Mucosa of stomach (tissue), 1 donor: ENCODE measurements at regions not wholly inside any gene's neighbourhood (a gene's known extent, or its start where the extent isn't known, plus 50 kb on each side); places are given as distances from the start of the nearest gene placed in this dataset.

Source experiments
- H3K27me3 ChIP-seq: one replicate; pipeline ENCODE4 v1.7.0; 2013; ENCODE audit warnings: mild to moderate bottlenecking, low read length; ENCODE audit not compliant: control insufficient read depth, insufficient read depth
- H3K36me3 ChIP-seq: one replicate; pipeline ENCODE4 v1.7.0; 2013; ENCODE audit warnings: low read length; ENCODE audit not compliant: control insufficient read depth, insufficient read depth
- H3K4me1 ChIP-seq: one replicate; pipeline ENCODE4 v1.7.0; 2013; ENCODE audit warnings: mild to moderate bottlenecking, low read length; ENCODE audit not compliant: control insufficient read depth, insufficient read depth
- H3K4me3 ChIP-seq: one replicate; pipeline ENCODE4 v1.7.0; 2013; ENCODE audit warnings: low read length
- H3K9ac ChIP-seq: one replicate; pipeline ENCODE4 v1.7.0; 2013; ENCODE audit warnings: mild to moderate bottlenecking, low read length, moderate library complexity
- H3K9me3 ChIP-seq: one replicate; pipeline ENCODE4 v1.7.0; 2013; ENCODE audit warnings: mild to moderate bottlenecking, low read length, moderate library complexity; ENCODE audit not compliant: control insufficient read depth
- donor health status: Pancreatic carcinoma.

DNA sequence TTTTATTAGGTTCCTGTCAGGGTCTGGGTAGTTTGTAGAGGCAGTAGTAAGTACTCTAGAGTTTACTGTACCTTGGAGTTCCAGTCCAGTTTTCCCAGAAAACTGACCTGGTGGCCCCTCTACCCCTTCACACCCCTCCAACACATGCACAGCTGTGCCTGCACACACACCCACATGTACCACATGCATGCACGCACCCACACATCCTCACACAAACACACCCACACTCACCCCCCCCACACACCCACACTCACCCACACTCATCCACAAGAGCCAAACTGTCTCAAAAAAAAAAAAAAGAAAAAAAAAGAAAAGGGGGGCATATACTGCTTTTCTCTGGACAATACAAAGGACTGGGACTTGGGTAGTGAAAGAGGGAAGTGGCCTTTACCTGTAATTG is 570.5 kb downstream of the QKI start:
- H3K27me3 ChIP-seq: no peaks in the 10 kb centered on the region
- H3K9me3 ChIP-seq: no peaks in the 10 kb centered on the region
- H3K4me3 ChIP-seq: no peak overlapping the region
- H3K36me3 ChIP-seq: no peaks in the 10 kb centered on the region
- H3K9ac ChIP-seq: no peak overlapping the region
- H3K4me1 ChIP-seq: no peaks in the 10 kb centered on the region

DNA sequence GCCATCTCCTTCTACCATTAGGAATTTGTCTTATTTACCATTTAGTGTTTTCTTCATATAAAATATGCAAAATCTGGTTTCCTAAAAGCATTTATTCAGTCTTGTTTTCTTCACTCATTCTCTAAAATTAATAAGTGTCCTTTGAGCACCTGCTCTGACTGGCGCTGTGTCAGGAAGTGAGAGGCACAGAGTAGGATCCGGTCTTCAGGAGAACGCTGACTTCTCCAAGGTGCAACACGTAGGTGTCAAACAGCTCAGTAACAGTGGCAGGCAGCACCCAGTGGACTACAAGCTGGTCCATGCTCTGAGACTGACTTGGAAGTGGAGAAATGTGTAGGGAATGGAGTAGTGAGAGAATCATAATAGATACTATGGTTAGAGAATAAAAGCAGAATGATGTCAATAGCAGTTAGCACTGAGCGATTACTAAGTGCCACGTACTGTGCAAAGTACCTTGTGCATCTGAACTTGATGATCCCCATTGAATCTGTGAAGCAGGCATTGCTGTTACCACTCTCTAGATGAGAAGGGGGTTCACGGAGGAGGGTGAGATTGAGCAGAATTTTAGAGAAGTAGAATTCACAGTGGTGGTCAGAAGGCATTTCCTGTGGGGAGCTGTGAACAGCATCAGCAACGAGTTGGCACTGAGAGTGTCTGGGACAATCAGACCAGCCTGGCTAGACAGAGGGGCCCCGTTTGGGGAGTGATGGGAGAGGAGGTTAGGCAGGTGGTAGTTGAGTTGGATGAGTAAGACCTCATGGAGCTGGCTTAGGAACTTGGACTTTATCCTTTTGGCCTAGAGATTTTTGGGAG is 569.8 kb downstream of the QKI start:
- Histone ChIP-seq H3K36me3 (no peaks in the 10 kb centered on the region), H3K9me3 (no peaks in the 10 kb centered on the region), H3K27me3 (no peaks in the 10 kb centered on the region), H3K4me3 (no peak overlapping the region), H3K9ac (no peak overlapping the region), H3K4me1 (no peaks in the 10 kb centered on the region)

- no peaks in the 10 kb centered on the region for H3K9me3 ChIP-seq
- H3K9ac ChIP-seq: no peak overlapping the region
- H3K4me3 ChIP-seq: no peak overlapping the region
- H3K36me3 ChIP-seq: no peaks in the 10 kb centered on the region
- no peaks in the 10 kb centered on the region for H3K27me3 ChIP-seq
- no peaks in the 10 kb centered on the region for H3K4me1 ChIP-seq
Measured at GRCh38 chr6:163983679-163984078, 569.2 kb downstream of the QKI start.

GRCh38 chr6:163974322-163974721 is 559.8 kb downstream of the QKI start:
- Histone ChIP-seq H3K9ac (no peak overlapping the region), H3K36me3 (no peaks in the 10 kb centered on the region), H3K27me3 (no peaks in the 10 kb centered on the region), H3K4me3 (no peak overlapping the region), H3K9me3 (no peaks in the 10 kb centered on the region), H3K4me1 (no peaks in the 10 kb centered on the region)

GRCh38 chr6:163971841-163972838 is 557.6 kb downstream of the QKI start:
- Histone ChIP-seq H3K36me3 (no peaks in the 10 kb centered on the region), H3K27me3 (no peaks in the 10 kb centered on the region), H3K4me3 (no peak overlapping the region), H3K9ac (no peak overlapping the region), H3K4me1 (no peaks in the 10 kb centered on the region), H3K9me3 (no peaks in the 10 kb centered on the region)

GRCh38 chr6:163970846-163971564 is 556.5 kb downstream of the QKI start:
- Histone ChIP-seq H3K4me3 (no peak overlapping the region), H3K36me3 (no peaks in the 10 kb centered on the region), H3K27me3 (no peaks in the 10 kb centered on the region), H3K4me1 (no peaks in the 10 kb centered on the region), H3K9me3 (no peaks in the 10 kb centered on the region), H3K9ac (no peak overlapping the region)

DNA sequence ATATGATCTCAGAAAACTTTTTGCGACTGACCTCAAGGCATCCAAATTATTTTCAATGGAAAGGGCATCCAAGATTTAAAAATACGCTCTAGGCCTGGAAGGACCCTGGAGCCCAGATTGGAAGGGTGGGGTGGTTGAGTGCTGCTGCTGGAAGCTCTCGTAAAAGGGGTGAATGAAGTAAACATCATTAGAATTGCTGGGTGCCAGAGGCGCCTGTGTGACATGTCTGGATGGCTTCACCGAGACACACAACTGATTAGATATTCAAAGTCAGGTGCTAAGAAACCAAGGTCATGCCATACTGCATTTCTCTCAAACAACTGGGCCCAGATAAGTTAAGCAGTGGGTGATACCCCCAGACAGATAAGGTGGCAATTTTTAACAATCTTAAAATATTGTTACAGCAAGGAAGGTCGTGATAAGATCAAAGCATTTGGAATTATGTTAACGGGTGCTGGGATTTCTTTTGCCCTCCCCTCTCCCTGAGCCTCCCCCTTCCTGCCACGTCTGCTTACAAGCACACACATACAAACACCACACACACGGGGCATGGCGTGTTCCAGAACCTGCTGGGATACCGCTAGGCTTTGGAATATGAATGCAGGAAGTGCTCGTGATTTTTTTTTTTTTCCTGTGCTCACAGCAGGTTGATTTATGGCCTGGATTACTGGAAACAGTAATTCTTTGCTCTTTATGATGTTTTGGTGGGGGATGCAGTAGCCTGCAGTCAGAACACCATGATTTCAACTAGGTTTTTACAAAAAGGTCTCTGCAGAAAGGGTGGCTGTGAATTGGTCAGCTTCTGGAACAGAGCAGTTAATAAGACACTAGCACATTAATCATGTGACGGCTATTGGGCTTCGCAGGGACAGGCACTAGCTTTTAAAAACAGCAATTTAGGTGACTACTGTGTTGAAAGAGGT is 551.2 kb downstream of the QKI start:
- Histone ChIP-seq H3K9ac (no peak overlapping the region), H3K9me3 (no peaks in the 10 kb centered on the region), H3K4me3 (no peak overlapping the region), H3K4me1 (no peaks in the 10 kb centered on the region), H3K27me3 (no peaks in the 10 kb centered on the region), H3K36me3 (no peaks in the 10 kb centered on the region)

GRCh38 chr6:163964789-163965188 is 550.3 kb downstream of the QKI start:
- Histone ChIP-seq H3K9me3 (no peaks in the 10 kb centered on the region), H3K4me3 (no peak overlapping the region), H3K4me1 (no peaks in the 10 kb centered on the region), H3K27me3 (no peaks in the 10 kb centered on the region), H3K36me3 (no peaks in the 10 kb centered on the region), H3K9ac (no peak overlapping the region)

- H3K9ac ChIP-seq: no peak overlapping the region
- H3K27me3 ChIP-seq: no peaks in the 10 kb centered on the region
- H3K4me3 ChIP-seq: no peak overlapping the region
- no peaks in the 10 kb centered on the region for H3K36me3 ChIP-seq
- no peaks in the 10 kb centered on the region for H3K9me3 ChIP-seq
- no peaks in the 10 kb centered on the region for H3K4me1 ChIP-seq
Measured at GRCh38 chr6:163963205-163964120, 548.9 kb downstream of the QKI start.

DNA sequence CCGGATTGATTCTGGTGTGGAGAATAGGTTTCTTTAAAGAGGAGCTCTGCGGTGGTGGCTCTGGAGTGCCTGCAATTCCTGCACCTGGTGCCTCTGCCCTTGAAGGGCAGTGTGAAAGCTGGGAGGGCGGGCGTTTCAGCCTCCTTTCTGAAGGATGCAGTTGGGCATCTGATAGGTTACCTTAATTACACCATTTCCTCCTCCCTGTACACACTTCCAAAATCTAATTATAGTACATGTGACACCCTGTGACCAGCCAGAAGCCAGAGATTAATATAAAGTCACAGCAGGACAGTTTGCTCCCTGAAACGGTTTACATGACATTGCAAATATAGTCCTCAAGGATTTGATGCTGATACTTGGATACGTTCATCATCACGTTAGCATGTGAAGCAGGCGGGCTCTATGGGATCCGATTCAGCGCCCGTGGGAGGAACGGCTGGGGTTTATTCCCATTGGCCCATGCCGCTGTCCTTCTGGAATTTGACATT is 548.2 kb downstream of the QKI start:
- no peaks in the 10 kb centered on the region for H3K36me3 ChIP-seq
- H3K9ac ChIP-seq: no peak overlapping the region
- no peak overlapping the region for H3K4me3 ChIP-seq
- H3K9me3 ChIP-seq: no peaks in the 10 kb centered on the region
- H3K27me3 ChIP-seq: no peaks in the 10 kb centered on the region
- no peaks in the 10 kb centered on the region for H3K4me1 ChIP-seq
